Kidney tubule cell (primary cell): ENCODE measurements at regions not wholly inside any gene's neighbourhood (a gene's known extent, or its start where the extent isn't known, plus 50 kb on each side); places are given as distances from the start of the nearest gene placed in this dataset.
"Not testable (repeated sequence)": the region's sequence is repeated elsewhere in the genome, so short reads cannot be mapped to it uniquely, and the experiment has no call there.

Experiments used
- DNase-seq: peaks from one replicate; pipeline ENCODE4 v3.0.0-alpha.2; 2018; ENCODE audit warnings: low spot score

- not testable (repeated sequence) for DNase-seq
Observed at GRCh38 chr18:78508228-78508824, 471.3 kb upstream of the SALL3 start.

GRCh38 chr18:78510091-78510490 is 469.5 kb upstream of the SALL3 start:
- no peak for DNase-seq

- no peak for DNase-seq
Observed at GRCh38 chr18:78510636-78511035, 469.0 kb upstream of the SALL3 start.

GRCh38 chr18:78511666-78512601 is 467.7 kb upstream of the SALL3 start:
- DNase-seq = no peak

- no peak for DNase-seq
Observed at GRCh38 chr18:78514910-78515670, 464.5 kb upstream of the SALL3 start.

GRCh38 chr18:78517328-78517727 is 462.3 kb upstream of the SALL3 start:
- no peak for DNase-seq

- no peak for DNase-seq
Observed at GRCh38 chr18:78517973-78518372, 461.6 kb upstream of the SALL3 start.

- DNase-seq = no peak
Observed at GRCh38 chr18:78518805-78519204, 460.8 kb upstream of the SALL3 start.

GRCh38 chr18:78519394-78520062 is 460.1 kb upstream of the SALL3 start:
- no peak for DNase-seq

GRCh38 chr18:78521136-78521535 is 458.5 kb upstream of the SALL3 start:
- DNase-seq = no peak

- DNase-seq = no peak
Observed at GRCh38 chr18:78521744-78522143, 457.9 kb upstream of the SALL3 start.

- DNase-seq = no peak
Observed at GRCh38 chr18:78522507-78522906, 457.1 kb upstream of the SALL3 start.

- DNase-seq = no peak
Observed at GRCh38 chr18:78523850-78524249, 455.8 kb upstream of the SALL3 start.

GRCh38 chr18:78525366-78526111 is 454.1 kb upstream of the SALL3 start:
- DNase-seq = no peak

GRCh38 chr18:78526275-78526674 is 453.3 kb upstream of the SALL3 start:
- no peak for DNase-seq

- DNase-seq = no peak
Observed at GRCh38 chr18:78526923-78527711, 452.5 kb upstream of the SALL3 start.

- DNase-seq = no peak
Observed at GRCh38 chr18:78527984-78528383, 451.6 kb upstream of the SALL3 start.

- DNase-seq = no peak
Observed at GRCh38 chr18:78528411-78529258, 451.0 kb upstream of the SALL3 start.

- DNase-seq = no peak
Observed at GRCh38 chr18:78531637-78532036, 448.0 kb upstream of the SALL3 start.
